Panc1 (cell line): ENCODE measurements at regions not wholly inside any gene's neighbourhood (a gene's known extent, or its start where the extent isn't known, plus 50 kb on each side); places are given as distances from the start of the nearest gene placed in this dataset.

Experiments
- CTCF ChIP-seq: fragments of 450-650 bp; IDR thresholded peaks from 2 replicates; pipeline ENCODE4 v1.5.1; 2017; ENCODE audit warnings: mild to moderate bottlenecking
- POLR2AphosphoS5 ChIP-seq: IDR thresholded peaks from 2 replicates; pipeline ENCODE4 v1.6.1; 2012; ENCODE audit warnings: mild to moderate bottlenecking, low read depth, low read length, moderate library complexity
- REST ChIP-seq, 2 experiments: IDR thresholded peaks; 2 replicates each; pipeline ENCODE4 v1.6.1; 2011 to 2012; ENCODE audit warnings: low read depth in 2 of 2, control low read depth in 1 of 2, low read length in 1 of 2, mild to moderate bottlenecking in 1 of 2, moderate library complexity in 1 of 2; ENCODE audit not compliant: insufficient read depth in 1 of 2
- SIN3A ChIP-seq: IDR thresholded peaks from 2 replicates; pipeline ENCODE4 v1.6.1; 2012; ENCODE audit warnings: low read depth, mild to moderate bottlenecking, low read length, moderate library complexity, borderline replicate concordance; ENCODE audit not compliant: insufficient read depth

GRCh38 chr2:19141234-19142004 is 217.0 kb downstream of the OSR1 start:
- TF ChIP-seq CTCF (no peak), POLR2AphosphoS5 (no peak), REST (IDR thresholded peaks at IDR 0.05; ENCODE audit: insufficient read depth in 1 of 2, low read depth in 2 of 2, low read length in 1 of 2) (no peak), SIN3A (no peak)
